GM12892 (cell line): ENCODE measurements at regions not wholly inside any gene's neighbourhood (a gene's known extent, or its start where the extent isn't known, plus 50 kb on each side); places are given as distances from the start of the nearest gene placed in this dataset.

Experiments used
- POLR2A ChIP-seq: IDR thresholded peaks from 2 replicates; pipeline ENCODE4 v1.6.1; 2011; ENCODE audit warnings: low read depth, low read length, control low read depth
- POLR2AphosphoS5 ChIP-seq: IDR thresholded peaks from 2 replicates; pipeline ENCODE4 v1.6.1; 2011; ENCODE audit warnings: low read depth, low read length, control low read depth
- TAF1 ChIP-seq: IDR thresholded peaks from 2 replicates; pipeline ENCODE4 v1.6.1; 2011; ENCODE audit warnings: low read depth, mild to moderate bottlenecking, control low read depth, low read length, borderline replicate concordance

DNA sequence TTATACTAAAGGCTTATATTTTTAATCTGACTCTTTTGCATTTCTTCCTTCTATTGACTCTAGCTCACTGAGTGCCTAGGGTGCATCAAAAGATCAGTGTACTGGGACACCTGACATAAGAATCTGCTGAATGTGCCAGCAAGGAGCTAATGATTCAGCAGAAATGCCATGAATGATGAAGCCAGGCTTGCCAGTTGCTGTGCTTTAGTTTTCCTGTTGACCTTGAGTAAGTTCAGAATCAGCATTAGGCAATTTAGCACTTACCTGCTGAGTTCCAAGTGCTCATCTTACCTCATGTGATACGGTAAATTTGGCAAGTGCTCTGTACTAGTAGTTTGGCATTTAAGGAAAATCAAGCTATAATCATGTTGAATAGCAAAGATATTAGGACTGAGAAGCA lies 523.2 kb upstream of the B3GALT2 start:
- TF ChIP-seq TAF1 (no peak), POLR2AphosphoS5 (no peak), POLR2A (no peak)
